ENCODE measurements at regions not wholly inside any gene's neighbourhood (a gene's known extent, or its start where the extent isn't known, plus 50 kb on each side); places are given as distances from the start of the nearest gene placed in this dataset.

- intact Hi-C loops (cut with micrococcal nuclease): no loop called here
Measured at GRCh38 chr7:25658375-25658774, 430.1 kb upstream of the NPVF start.

DNA sequence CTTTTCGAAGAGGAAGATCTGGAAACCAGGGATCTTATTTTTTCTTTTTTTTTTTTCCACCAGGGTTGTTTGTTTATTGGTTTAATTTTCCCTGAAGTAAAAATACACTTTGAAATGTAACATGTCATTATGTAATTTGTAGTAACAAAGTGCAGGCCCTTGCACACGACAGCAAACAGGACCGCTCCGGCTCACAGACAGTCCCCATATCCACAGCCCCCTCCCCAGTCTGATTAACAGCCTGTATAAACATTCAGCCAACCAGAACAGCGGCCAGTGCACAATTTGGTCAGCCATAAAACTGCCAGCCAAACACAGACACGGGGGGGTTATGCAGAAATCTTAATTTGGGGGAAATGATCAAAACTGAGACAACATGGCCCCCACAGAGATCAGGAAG lies 431.6 kb upstream of the NPVF start:
- intact Hi-C loops (cut with micrococcal nuclease): no loop called here

- intact Hi-C loops (cut with micrococcal nuclease): no loop called here
Measured at GRCh38 chr7:25662841-25663800, 434.8 kb upstream of the NPVF start.

DNA sequence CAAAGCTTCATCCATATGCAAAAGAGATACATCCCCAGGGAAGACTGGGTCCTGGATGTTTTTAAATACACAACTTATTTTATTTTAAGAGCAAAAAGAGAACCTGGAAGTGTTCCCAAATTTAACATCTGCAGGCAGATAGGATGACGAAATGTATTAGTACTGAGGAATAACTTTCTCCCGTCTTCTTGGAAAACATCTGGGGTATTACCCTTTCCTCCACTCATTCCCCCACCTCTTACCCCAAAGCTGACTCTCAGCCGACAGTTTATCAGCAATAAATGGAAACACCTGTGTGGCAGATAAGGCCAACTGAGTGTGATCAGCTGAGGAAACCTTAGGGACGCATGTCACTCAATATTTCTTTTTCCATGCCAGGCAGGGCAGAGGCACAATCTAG lies 435.6 kb upstream of the NPVF start:
- intact Hi-C loops (cut with micrococcal nuclease): no loop called here

DNA sequence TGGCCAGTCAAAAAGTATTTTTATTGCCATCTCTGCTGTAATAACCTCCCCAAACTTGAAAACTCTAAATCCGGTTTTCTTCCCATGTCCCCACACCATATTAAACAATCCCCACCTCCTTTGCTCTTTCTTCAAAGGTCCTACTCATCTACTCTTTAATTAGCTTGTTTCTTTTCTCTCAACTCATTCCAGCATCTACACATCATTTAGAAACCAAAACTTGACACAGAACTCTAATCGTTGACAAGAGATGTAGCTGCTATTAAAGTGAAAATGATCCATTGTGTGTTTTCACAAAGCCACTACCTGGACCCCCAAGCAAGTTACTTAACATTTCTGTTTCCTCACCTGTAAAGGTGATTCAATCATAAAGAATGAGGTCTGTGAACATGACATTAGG lies 436.3 kb upstream of the NPVF start:
- intact Hi-C loops (cut with micrococcal nuclease): no loop called here

DNA sequence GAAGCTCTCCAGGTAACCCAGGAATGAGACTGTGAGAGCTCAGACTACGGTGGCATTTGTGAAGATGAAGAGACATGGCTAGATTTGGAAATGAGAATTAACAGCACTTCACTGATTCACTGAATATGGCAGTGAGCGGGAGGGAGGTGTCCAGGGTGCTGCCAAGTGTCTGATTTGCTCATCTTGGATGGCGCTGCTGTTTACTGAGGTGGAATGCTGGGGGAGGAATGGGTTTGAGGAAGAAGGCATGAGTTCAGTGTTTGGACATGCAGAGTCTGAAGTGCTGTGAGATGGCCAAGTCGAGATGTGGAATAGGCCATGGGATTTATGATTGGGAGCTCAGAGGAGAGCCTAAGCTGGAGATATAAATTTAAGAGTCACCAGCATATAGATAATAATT lies 437.1 kb upstream of the NPVF start:
- intact Hi-C loops (cut with micrococcal nuclease): no loop called here

DNA sequence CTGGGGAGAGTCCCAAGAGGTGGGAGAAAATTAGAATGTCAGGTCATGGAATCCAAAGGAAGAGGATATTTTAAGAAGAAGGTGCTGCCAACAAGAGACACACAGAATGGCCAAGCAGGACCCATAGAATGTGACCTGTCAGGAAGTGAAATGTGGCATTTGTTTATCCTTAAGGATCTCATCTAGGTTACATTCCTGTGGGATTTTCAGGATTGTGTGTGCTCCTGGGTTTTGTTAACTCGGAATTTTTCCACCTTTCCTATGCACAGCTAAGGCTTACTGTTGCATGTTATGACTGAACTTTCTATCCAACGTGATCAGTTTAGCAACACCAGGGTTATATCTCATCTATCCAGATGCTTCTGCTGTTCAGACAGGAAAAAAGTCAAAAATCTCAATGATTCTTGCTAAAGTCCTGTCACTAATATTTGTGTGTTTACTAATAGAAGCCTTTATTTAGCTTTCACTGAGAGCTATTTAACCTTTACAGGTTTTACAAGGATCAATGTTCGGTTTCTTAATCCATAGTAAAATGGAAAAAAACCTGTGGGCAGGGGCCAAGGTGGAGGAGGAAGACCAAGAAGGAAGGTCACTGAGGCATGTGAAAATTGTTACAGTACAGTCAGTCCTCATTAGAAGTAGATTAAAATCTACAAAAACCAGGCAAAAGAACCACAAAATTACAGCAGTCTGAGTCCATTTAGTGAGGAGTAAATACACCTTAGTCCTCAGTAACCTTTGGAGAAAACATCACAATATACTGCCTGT lies 437.8 kb upstream of the NPVF start:
- intact Hi-C loops (cut with micrococcal nuclease): no loop called here

DNA sequence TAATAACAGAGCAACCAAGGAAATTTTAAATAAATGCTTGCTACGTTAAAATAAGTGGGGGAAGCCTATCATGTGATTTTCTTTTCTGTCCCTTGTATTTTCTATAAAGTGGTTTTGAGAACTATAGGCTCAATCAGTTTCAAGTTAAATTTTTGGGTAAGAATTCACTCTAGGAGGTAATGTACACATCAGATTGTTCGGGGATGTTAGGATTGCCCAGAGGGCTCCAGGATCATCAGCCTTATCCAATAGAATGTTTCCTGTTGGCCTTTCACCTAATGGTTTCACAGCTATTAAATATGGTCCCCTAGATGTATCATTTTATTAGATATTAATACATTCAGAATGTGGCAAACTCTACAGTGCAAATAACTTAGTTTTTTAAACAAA lies 438.4 kb upstream of the NPVF start:
- intact Hi-C loops (cut with micrococcal nuclease): no loop called here

GRCh38 chr7:25669281-25669781 lies 441.0 kb upstream of the NPVF start:
- intact Hi-C loops (cut with micrococcal nuclease): no loop called here

DNA sequence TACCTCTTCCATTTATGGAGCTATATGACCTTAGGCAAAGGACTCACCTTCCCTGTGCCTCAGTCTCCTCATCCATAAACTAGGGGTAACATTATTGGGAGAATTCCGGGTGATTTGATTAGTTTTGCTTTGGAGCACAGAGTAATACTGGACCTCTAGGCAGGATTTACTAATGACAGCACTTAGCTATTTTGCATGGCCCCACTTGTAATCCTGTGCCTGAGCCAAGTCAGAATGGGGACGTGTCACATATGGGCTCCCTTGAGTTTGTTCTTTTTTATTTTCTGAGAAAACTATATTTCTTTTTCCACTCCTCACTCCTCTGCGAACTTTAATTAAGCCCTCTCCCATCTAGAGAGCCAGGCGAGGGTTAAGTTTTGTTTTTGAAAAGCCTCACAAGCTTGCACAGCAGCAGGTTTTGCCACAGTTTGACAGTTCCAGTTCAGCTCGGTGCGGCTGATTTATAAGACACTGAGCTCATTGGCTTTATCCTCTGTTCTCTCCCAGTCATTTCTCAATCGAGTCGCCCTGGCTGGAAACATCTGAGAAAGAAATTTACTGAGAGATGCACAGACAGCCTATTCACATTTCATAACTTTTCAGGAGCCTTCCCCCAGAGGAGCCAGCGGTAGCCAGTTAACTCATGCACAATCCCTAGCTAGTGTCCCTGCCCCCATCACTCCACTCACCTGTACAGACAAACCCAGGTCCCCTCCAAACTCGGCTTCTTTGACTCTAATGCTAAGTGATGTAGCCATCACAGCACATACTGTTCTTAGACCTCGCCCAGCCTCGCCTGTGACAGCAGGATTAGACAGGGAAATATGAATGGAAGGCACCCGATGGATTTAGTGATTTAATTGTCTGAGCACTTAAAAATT lies 441.9 kb upstream of the NPVF start:
- intact Hi-C loops (cut with micrococcal nuclease): no loop called here

DNA sequence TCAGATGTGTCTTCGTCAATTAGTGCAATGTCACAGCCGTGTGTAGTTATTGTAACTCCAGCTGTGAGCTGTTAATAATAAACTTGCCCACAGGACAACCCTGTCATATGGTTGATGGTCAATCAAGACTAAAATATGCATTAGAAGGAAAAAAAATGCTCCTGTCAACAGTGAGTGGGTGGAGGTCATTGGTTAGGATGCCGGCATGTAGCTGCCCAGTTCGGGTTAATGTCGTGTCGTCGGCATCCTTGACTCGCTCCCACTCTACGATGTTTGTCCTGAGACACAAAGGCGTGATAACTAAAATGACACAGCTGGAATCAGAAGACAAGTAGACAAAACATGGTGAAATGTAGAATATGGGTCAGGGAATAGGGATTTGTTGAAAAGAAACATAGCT lies 442.8 kb upstream of the NPVF start:
- intact Hi-C loops (cut with micrococcal nuclease): no loop called here

GRCh38 chr7:25672496-25672895 lies 444.2 kb upstream of the NPVF start:
- intact Hi-C loops (cut with micrococcal nuclease): no loop called here

DNA sequence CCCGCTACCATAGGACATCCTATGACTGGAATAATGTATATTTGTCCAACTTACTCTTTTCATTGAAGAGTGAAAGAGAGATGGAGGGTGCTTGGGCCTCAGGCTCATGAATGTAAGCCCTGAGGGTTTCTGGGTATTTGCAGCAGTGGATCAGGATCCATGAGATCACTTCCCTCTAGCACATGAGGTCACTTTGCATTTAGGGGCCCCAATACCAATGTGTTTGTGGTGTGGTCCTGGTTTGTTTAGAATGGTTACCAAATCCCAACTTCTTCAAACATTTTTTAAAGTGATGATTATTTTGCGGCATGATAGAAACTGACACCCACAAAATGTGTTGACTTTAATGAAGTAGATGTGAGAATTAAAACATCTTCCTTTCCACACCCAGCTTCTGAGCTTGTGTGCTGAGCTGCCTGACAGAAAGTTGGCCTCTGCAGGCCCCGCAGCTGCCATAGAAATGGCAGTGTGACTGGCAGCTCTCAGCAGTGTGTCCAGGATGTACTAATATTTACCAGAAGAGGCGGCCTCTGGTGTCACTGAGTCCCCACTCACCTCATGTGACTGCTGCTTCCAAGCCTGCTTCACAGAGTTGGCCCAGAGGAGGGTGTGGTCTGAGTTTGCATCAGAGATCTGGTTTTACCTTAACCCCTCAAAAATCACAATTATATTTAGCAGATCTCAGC lies 447.6 kb upstream of the NPVF start:
- intact Hi-C loops (cut with micrococcal nuclease): no loop called here

DNA sequence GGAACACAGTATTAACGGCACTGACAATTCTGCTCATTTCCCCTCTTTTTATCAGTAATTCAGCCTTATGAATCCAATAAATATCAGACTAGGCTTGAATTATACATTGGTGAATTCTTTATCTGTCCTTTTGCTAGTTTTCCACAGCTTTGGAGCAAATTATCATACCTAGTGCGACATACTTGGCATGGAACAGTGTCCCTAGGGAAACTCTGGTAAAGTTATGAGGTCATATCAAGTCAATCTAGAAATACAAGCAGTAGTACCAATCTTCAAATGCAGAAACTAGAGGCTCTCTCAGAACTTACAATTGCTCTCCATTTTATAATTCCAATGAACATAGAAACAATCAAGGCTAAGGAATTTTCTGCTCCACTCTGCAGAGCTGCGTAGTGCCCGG lies 449.3 kb upstream of the NPVF start:
- intact Hi-C loops (cut with micrococcal nuclease): no loop called here

DNA sequence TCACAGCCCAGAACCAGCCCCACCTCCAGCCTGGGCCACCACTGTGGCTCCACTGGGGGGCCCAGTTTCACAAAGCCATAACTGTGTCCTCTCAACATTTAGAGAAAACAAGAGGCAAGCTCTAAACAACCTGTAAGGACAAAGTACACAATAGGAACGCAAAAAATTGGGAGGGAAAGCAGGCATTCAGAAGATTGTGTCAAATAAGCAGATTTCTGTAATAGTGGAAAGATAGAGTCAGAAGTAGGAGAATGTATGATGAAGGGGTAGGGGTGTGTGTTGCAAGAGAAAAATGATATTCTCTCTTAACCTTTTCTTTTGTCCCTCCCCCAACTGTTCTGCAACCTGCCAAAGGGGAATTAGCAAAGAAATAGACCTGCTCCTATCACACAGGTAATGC lies 449.9 kb upstream of the NPVF start:
- intact Hi-C loops (cut with micrococcal nuclease): no loop called here

- intact Hi-C loops (cut with micrococcal nuclease): no loop called here
Measured at GRCh38 chr7:25680636-25681035, 452.4 kb upstream of the NPVF start.

GRCh38 chr7:25684360-25684759 lies 456.1 kb upstream of the NPVF start:
- intact Hi-C loops (cut with micrococcal nuclease): no loop called here

- intact Hi-C loops (cut with micrococcal nuclease): no loop called here
Measured at GRCh38 chr7:25686493-25686892, 458.2 kb upstream of the NPVF start.

GRCh38 chr7:25694211-25694610 lies 457.8 kb upstream of the NFE2L3 start:
- intact Hi-C loops (cut with micrococcal nuclease): no loop called here

- intact Hi-C loops (cut with micrococcal nuclease): no loop called here
Measured at GRCh38 chr7:25694699-25695098, 457.3 kb upstream of the NFE2L3 start.

DNA sequence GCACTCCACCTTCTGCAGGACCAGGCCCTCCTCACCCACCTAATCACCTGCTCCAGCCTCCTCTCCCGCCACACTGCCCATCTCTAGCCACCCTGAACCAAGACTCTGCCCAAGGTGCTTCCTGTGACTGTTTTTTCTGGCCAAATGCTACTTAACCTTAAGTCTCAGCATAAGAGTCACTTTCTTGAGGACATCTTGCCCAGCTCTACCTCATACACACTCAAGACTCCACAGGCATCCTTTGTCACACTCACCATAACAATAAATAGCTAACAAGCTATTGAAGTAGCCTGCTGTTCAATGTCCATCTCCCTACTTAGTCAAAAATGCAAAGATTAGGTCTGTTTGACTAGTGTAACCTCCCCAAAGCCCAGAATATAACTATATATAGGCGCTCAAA lies 455.4 kb upstream of the NFE2L3 start:
- intact Hi-C loops (cut with micrococcal nuclease): no loop called here

Measured in T-helper 1 cell treated with Interleukin-12 subunit alpha and Interleukin-12 subunit beta and Interleukin-4 antibody, amounts not matched to agents 30 ng/mL and 1 ng/mL, for 36 hours (primary cell).